Tibial nerve (tissue), 4 donors: ENCODE measurements at regions not wholly inside any gene's neighbourhood (a gene's known extent, or its start where the extent isn't known, plus 50 kb on each side); places are given as distances from the start of the nearest gene placed in this dataset.

Experiments used
- DNase-seq, 2 donors: peaks; one replicate each; pipeline ENCODE4 v3.0.0-alpha.2; 2019; ENCODE audit warnings: low spot score in 2 of 2
- H3K27ac ChIP-seq, 4 donors: fragments of 200-600 bp; sonication (generic) in 3 of 4; one replicate each; pipeline ENCODE4 v1.5.1; 2017 to 2019; ENCODE audit warnings: mild to moderate bottlenecking in 1 of 4
- H3K27me3 ChIP-seq, 2 donors: fragments of 200-600 bp; sonication (generic) in 1 of 2; one replicate each; pipeline versions ENCODE4 v1.5.1 to v1.6.0; 2017 to 2019
- H3K36me3 ChIP-seq, 3 donors: fragments of 200-600 bp; sonication (generic); one replicate each; pipeline ENCODE4 v1.5.1; 2018 to 2019
- H3K4me1 ChIP-seq, 4 donors: fragments of 200-600 bp; sonication (generic) in 3 of 4; one replicate each; pipeline ENCODE4 v1.5.1; 2017 to 2019
- H3K4me3 ChIP-seq, 4 donors: fragments of 200-600 bp; sonication (generic) in 3 of 4; one replicate each; pipeline ENCODE4 v1.5.1; 2017 to 2019; ENCODE audit warnings: mild to moderate bottlenecking in 1 of 4, moderate library complexity in 1 of 4
- H3K9me3 ChIP-seq, 4 donors: fragments of 200-600 bp; sonication (generic) in 3 of 4; one replicate each; pipeline ENCODE4 v1.5.1; 2017 to 2019
- EP300 ChIP-seq, 2 donors: sonication (generic); formaldehyde crosslinking; IDR thresholded peaks; one replicate each; pipeline ENCODE4 v1.6.1; 2017; ENCODE audit warnings: antibody characterized with exemption in 2 of 2, mild to moderate bottlenecking in 1 of 2
- POLR2A ChIP-seq, 2 donors: fragments of 450-650 bp; IDR thresholded peaks; one replicate each; pipeline ENCODE4 v1.6.1; 2017; ENCODE audit warnings: antibody characterized with exemption in 2 of 2, mild to moderate bottlenecking in 2 of 2, moderate library complexity in 2 of 2
- WGBS, 2 donors: methylation state at CpG; one replicate each; pipeline ENCODE4 v1.1.5; 2018; 5-methylcytosine and 5-hydroxymethylcytosine counted together
- TF ChIP-seq, protein P1 (sequence below), 5 experiments: fragments of 200-600 bp in 3 of 5; fragments of 450-650 bp in 2 of 5; sonication (generic) in 3 of 5; IDR thresholded peaks; one replicate each; pipeline ENCODE4 v1.5.1; 2016 to 2019; ENCODE audit warnings: antibody characterized with exemption in 5 of 5, mild to moderate bottlenecking in 3 of 5, moderate library complexity in 2 of 5

DNA sequence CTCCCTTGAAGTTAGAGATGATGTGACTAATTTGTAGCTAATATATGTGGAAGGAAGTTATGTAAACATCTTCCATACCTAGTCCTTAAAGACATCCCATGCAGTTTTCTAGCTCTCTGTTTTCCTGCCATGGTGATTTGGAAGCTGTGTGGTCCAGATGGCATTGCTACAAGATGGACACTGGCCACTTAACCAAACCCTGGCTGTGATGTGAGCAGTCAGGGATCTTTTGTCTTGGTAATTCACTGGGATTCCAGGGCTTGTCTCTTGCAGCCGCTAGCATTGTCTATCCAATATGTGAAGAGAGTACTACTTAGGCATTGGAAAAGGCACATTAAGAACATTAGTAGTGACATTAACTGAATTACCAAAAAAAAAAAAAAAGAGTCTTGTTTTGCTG is 139.9 kb upstream of the DOCK10 start:
- TF ChIP-seq, protein P1, sequence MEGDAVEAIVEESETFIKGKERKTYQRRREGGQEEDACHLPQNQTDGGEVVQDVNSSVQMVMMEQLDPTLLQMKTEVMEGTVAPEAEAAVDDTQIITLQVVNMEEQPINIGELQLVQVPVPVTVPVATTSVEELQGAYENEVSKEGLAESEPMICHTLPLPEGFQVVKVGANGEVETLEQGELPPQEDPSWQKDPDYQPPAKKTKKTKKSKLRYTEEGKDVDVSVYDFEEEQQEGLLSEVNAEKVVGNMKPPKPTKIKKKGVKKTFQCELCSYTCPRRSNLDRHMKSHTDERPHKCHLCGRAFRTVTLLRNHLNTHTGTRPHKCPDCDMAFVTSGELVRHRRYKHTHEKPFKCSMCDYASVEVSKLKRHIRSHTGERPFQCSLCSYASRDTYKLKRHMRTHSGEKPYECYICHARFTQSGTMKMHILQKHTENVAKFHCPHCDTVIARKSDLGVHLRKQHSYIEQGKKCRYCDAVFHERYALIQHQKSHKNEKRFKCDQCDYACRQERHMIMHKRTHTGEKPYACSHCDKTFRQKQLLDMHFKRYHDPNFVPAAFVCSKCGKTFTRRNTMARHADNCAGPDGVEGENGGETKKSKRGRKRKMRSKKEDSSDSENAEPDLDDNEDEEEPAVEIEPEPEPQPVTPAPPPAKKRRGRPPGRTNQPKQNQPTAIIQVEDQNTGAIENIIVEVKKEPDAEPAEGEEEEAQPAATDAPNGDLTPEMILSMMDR (IDR thresholded peaks at IDR 0.05): no peak
- TF ChIP-seq EP300 (IDR thresholded peaks at IDR 0.05): no peak
- no peak for TF ChIP-seq POLR2A (IDR thresholded peaks at IDR 0.05)
- no peak overlapping the region for H3K4me3 ChIP-seq
- H3K4me1 ChIP-seq: no peaks in the 10 kb centered on the region
- DNase-seq: no peak
- 65 to 96% methylated on average over 1 of the region's 1 CpG for WGBS, 2 donors
- H3K27me3 ChIP-seq: no peaks in the 10 kb centered on the region
- H3K27ac ChIP-seq: no peak overlapping the region
- H3K36me3 ChIP-seq: no peaks in the 10 kb centered on the region
- H3K9me3 ChIP-seq: no peaks in the 10 kb centered on the region

GRCh38 chr2:225177098-225177497 is 134.8 kb upstream of the DOCK10 start:
- Histone ChIP-seq H3K4me3 (no peak overlapping the region), H3K36me3 (no peaks in the 10 kb centered on the region), H3K27me3 (no peaks in the 10 kb centered on the region), H3K27ac (no peak overlapping the region), H3K9me3 (no peaks in the 10 kb centered on the region), H3K4me1 (no peaks in the 10 kb centered on the region)
- 52 to 81% methylated on average over 1 of the region's 1 CpG for WGBS, 2 donors
- DNase-seq: no peak
- no peak for TF ChIP-seq EP300 (IDR thresholded peaks at IDR 0.05)
- TF ChIP-seq POLR2A (IDR thresholded peaks at IDR 0.05): no peak
- TF ChIP-seq, protein P1 (IDR thresholded peaks at IDR 0.05): no peak

DNA sequence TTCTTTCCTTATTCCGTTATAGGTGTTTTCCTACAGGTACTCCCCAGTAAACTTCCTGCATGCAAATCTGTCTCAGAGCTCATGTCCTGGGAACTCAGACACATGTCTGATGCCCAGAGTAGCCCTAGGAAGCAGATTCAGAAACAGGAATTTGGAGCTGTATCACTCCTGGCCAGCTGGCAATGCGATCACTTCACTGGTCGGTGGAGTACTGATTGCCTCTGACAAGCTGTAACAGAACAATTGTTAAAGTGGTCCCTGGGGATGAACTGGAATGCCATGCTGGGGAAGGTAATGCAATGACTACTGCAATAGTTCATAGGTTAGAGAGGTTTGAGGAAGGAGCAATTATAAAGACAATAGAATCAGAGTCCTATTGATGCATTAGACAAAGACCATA is 131.6 kb upstream of the DOCK10 start:
- Histone ChIP-seq H3K36me3 (no peaks in the 10 kb centered on the region), H3K9me3 (no peaks in the 10 kb centered on the region), H3K27ac (no peak overlapping the region), H3K4me1 (no peaks in the 10 kb centered on the region), H3K4me3 (no peak overlapping the region), H3K27me3 (no peaks in the 10 kb centered on the region)
- 49 to 63% methylated on average over 3 of the region's 3 CpGs for WGBS, 2 donors
- TF ChIP-seq EP300 (IDR thresholded peaks at IDR 0.05): peak in 1 of 2 donors; percentile 9
- TF ChIP-seq POLR2A (IDR thresholded peaks at IDR 0.05): no peak
- DNase-seq: no peak

GRCh38 chr2:225171350-225171749 is 129.1 kb upstream of the DOCK10 start:
- H3K27ac ChIP-seq: no peak overlapping the region
- H3K4me1 ChIP-seq: no peaks in the 10 kb centered on the region
- H3K9me3 ChIP-seq: no peaks in the 10 kb centered on the region
- no peaks in the 10 kb centered on the region for H3K27me3 ChIP-seq
- TF ChIP-seq POLR2A (IDR thresholded peaks at IDR 0.05) (no peak), EP300 (IDR thresholded peaks at IDR 0.05) (no peak)
- TF ChIP-seq, protein P1 (IDR thresholded peaks at IDR 0.05): no peak
- 73 to 92% methylated on average over 6 of the region's 6 CpGs for WGBS, 2 donors
- H3K36me3 ChIP-seq: no peaks in the 10 kb centered on the region
- no peak for DNase-seq
- no peak overlapping the region for H3K4me3 ChIP-seq

DNA sequence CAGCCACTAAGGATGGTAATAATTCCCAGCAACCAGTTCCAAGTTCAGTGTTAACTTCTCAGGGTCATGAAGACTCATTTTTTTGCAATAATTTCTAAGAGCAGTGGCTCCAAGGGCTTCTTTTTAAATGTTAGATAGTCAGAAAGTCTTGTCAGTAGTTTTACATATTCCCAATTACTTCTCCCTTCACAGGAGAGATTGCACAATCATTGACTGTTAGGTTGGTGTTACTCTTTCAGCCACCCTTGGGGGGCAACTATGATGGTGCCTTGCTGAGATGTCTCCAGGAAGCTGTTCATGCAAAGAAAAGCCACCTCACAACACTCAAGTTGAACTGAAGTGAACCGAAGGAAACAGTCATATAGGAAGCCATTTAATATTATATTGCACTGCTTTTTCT is 127.9 kb upstream of the DOCK10 start:
- H3K4me3 ChIP-seq: no peak overlapping the region
- TF ChIP-seq EP300 (IDR thresholded peaks at IDR 0.05) (no peak), POLR2A (IDR thresholded peaks at IDR 0.05) (no peak)
- TF ChIP-seq, protein P1 (IDR thresholded peaks at IDR 0.05): no peak
- 79 to 87% methylated on average over 1 of the region's 1 CpG for WGBS, 2 donors
- H3K27me3 ChIP-seq: no peaks in the 10 kb centered on the region
- no peaks in the 10 kb centered on the region for H3K36me3 ChIP-seq
- no peaks in the 10 kb centered on the region for H3K4me1 ChIP-seq
- H3K9me3 ChIP-seq: no peaks in the 10 kb centered on the region
- DNase-seq: no peak
- H3K27ac ChIP-seq: no peak overlapping the region

- Histone ChIP-seq H3K27me3 (no peaks in the 10 kb centered on the region), H3K9me3 (no peaks in the 10 kb centered on the region), H3K4me1 (no peaks in the 10 kb centered on the region), H3K36me3 (no peaks in the 10 kb centered on the region), H3K27ac (no peak overlapping the region), H3K4me3 (no peak overlapping the region)
- TF ChIP-seq POLR2A (IDR thresholded peaks at IDR 0.05) (no peak), EP300 (IDR thresholded peaks at IDR 0.05) (no peak)
- TF ChIP-seq, protein P1 (IDR thresholded peaks at IDR 0.05): no peak
- DNase-seq: no peak
- WGBS, 2 donors: 66 to 90% methylated on average over 4 of the region's 4 CpGs
These were observed 127.1 kb upstream of the DOCK10 start for GRCh38 chr2:225169396-225169795.
